ENCODE measurements at regions not wholly inside any gene's neighbourhood (a gene's known extent, or its start where the extent isn't known, plus 50 kb on each side); places are given as distances from the start of the nearest gene placed in this dataset.
"Not testable (repeated sequence)": the region's sequence is repeated elsewhere in the genome, so short reads cannot be mapped to it uniquely, and the experiment has no call there.

GRCh38 chr12:97977870-97978405 lies 515.3 kb downstream of the RMST start:
- DNase-seq (ENCODE audit: low read depth), result no peak
- Histone ChIP-seq H3K27me3 (ENCODE audit: control insufficient read depth, insufficient read depth, low read length) (no peaks in the 10 kb centered on the region), H3K36me3 (ENCODE audit: control insufficient read depth, insufficient read depth, low read length) (no peaks in the 10 kb centered on the region), H3K4me3 (ENCODE audit: low read depth, low read length) (no peak overlapping the region)
- TF ChIP-seq CTCF (IDR thresholded peaks at IDR 0.05; ENCODE audit: insufficient read depth, low read length, poor library complexity, severe bottlenecking), result no peak

- Histone ChIP-seq H3K4me3 (ENCODE audit: low read depth, low read length) (no peak overlapping the region), H3K36me3 (ENCODE audit: control insufficient read depth, insufficient read depth, low read length) (no peaks in the 10 kb centered on the region), H3K27me3 (ENCODE audit: control insufficient read depth, insufficient read depth, low read length) (no peaks in the 10 kb centered on the region)
- no peak for TF ChIP-seq CTCF (IDR thresholded peaks at IDR 0.05; ENCODE audit: insufficient read depth, low read length, poor library complexity, severe bottlenecking)
- no peak for DNase-seq (ENCODE audit: low read depth)
These were observed 520.1 kb downstream of the RMST start for GRCh38 chr12:97982684-97983083.

DNA sequence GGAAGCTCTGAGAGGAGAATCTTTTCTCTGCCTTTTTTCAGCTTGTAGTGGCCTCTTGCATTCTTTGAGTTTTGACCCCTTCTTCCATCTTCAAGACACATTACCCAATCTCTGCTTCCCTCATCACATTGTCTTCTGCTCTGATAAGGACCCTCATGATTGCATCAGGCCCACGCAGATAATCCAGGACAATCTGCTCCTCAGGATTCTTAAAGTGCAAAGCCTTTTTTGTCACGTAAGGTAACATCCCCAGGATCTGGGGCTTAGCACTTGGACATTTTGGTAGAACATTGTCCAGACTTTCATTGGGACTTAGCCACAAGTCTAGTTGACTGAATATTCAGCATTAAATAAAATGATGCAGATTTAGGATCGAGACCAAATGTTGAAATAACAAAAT lies 521.2 kb downstream of the RMST start:
- no peak for DNase-seq (ENCODE audit: low read depth)
- H3K36me3 ChIP-seq (ENCODE audit: control insufficient read depth, insufficient read depth, low read length), result no peaks in the 10 kb centered on the region
- no peaks in the 10 kb centered on the region for H3K27me3 ChIP-seq (ENCODE audit: control insufficient read depth, insufficient read depth, low read length)
- TF ChIP-seq CTCF (IDR thresholded peaks at IDR 0.05; ENCODE audit: insufficient read depth, low read length, poor library complexity, severe bottlenecking), result no peak
- no peak overlapping the region for H3K4me3 ChIP-seq (ENCODE audit: low read depth, low read length)

- H3K27me3 ChIP-seq (ENCODE audit: control insufficient read depth, insufficient read depth, low read length), result no peaks in the 10 kb centered on the region
- TF ChIP-seq CTCF (IDR thresholded peaks at IDR 0.05; ENCODE audit: insufficient read depth, low read length, poor library complexity, severe bottlenecking), result no peak
- no peak for DNase-seq (ENCODE audit: low read depth)
- H3K36me3 ChIP-seq (ENCODE audit: control insufficient read depth, insufficient read depth, low read length), result no peaks in the 10 kb centered on the region
- no peak overlapping the region for H3K4me3 ChIP-seq (ENCODE audit: low read depth, low read length)
These were observed 521.8 kb downstream of the RMST start for GRCh38 chr12:97984436-97984835.

- DNase-seq (ENCODE audit: low read depth), result no peak
- TF ChIP-seq CTCF (IDR thresholded peaks at IDR 0.05; ENCODE audit: insufficient read depth, low read length, poor library complexity, severe bottlenecking), result no peak
- Histone ChIP-seq H3K36me3 (ENCODE audit: control insufficient read depth, insufficient read depth, low read length) (no peaks in the 10 kb centered on the region), H3K27me3 (ENCODE audit: control insufficient read depth, insufficient read depth, low read length) (no peaks in the 10 kb centered on the region), H3K4me3 (ENCODE audit: low read depth, low read length) (no peak overlapping the region)
These were observed 522.5 kb downstream of the RMST start for GRCh38 chr12:97984974-97985580.

GRCh38 chr12:97985834-97986233 lies 523.2 kb downstream of the RMST start:
- H3K27me3 ChIP-seq (ENCODE audit: control insufficient read depth, insufficient read depth, low read length), result no peaks in the 10 kb centered on the region
- no peak overlapping the region for H3K4me3 ChIP-seq (ENCODE audit: low read depth, low read length)
- DNase-seq (ENCODE audit: low read depth), result no peak
- no peak for TF ChIP-seq CTCF (IDR thresholded peaks at IDR 0.05; ENCODE audit: insufficient read depth, low read length, poor library complexity, severe bottlenecking)
- H3K36me3 ChIP-seq (ENCODE audit: control insufficient read depth, insufficient read depth, low read length), result no peaks in the 10 kb centered on the region

DNA sequence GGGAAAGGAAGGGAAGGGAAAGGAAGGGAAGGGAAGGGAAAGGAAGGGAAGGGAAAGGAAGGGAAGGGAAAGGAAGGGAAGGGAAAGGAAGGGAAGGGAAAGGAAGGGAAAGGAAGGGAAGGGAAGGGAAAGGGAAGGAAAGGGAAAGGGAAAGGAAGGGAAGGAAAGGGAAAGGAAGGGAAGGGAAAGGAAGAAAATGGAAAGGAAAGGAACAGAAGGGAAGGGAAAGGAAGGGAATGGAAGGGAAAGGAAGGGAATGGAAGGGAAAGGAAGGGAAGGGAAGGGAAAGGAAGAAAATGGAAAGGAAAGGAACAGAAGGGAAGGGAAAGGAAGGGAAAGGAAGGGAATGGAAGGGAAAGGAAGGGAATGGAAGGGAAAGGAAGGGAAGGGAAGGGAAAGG lies 526.0 kb downstream of the RMST start:
- not testable (repeated sequence) for H3K36me3 ChIP-seq (ENCODE audit: control insufficient read depth, insufficient read depth, low read length); DNase-seq (ENCODE audit: low read depth); H3K4me3 ChIP-seq (ENCODE audit: low read depth, low read length); H3K27me3 ChIP-seq (ENCODE audit: control insufficient read depth, insufficient read depth, low read length)

Measured in kidney epithelial cell (primary cell).